HG03521 (cell line): ENCODE measurements at regions not wholly inside any gene's neighbourhood (a gene's known extent, or its start where the extent isn't known, plus 50 kb on each side); places are given as distances from the start of the nearest gene placed in this dataset.
"Not testable (repeated sequence)": the region's sequence is repeated elsewhere in the genome, so short reads cannot be mapped to it uniquely, and the experiment has no call there.

Experiments
- ATAC-seq: cut with Tn5 transposase; IDR thresholded peaks from one replicate; pipeline ENCODE4 v1.9.1; 2021; ENCODE audit warnings: mild to moderate bottlenecking, moderate library complexity; ENCODE audit not compliant: unreplicated experiment

GRCh38 chr5:122665051-122665450, 109.8 kb upstream of the SNX2 start:
- ATAC-seq: no peak

- ATAC-seq: no peak
Measured at GRCh38 chr5:122668552-122668951, 106.3 kb upstream of the SNX2 start.

- ATAC-seq: not testable (repeated sequence)
Measured at GRCh38 chr5:122669709-122670108, 105.2 kb upstream of the SNX2 start.

GRCh38 chr5:122673343-122673742, 101.5 kb upstream of the SNX2 start:
- ATAC-seq: no peak

- ATAC-seq: no peak
Measured at GRCh38 chr5:122674385-122674784, 100.5 kb upstream of the SNX2 start.

- no peak for ATAC-seq
Measured at GRCh38 chr5:122680623-122681350, 94.1 kb upstream of the SNX2 start.

- ATAC-seq: no peak
Measured at GRCh38 chr5:122683631-122684030, 91.2 kb upstream of the SNX2 start.

- no peak for ATAC-seq
Measured at GRCh38 chr5:122690266-122690665, 84.6 kb upstream of the SNX2 start.

- ATAC-seq: no peak
Measured at GRCh38 chr5:122691931-122692330, 82.9 kb upstream of the SNX2 start.

- ATAC-seq: no peak
Measured at GRCh38 chr5:122693963-122694362, 80.9 kb upstream of the SNX2 start.

- ATAC-seq: no peak
Measured at GRCh38 chr5:122694884-122695283, 80.0 kb upstream of the SNX2 start.

- not testable (repeated sequence) for ATAC-seq
Measured at GRCh38 chr5:122696735-122697134, 78.1 kb upstream of the SNX2 start.

GRCh38 chr5:122697191-122697590, 77.7 kb upstream of the SNX2 start:
- ATAC-seq: no peak

GRCh38 chr5:122699201-122699600, 75.7 kb upstream of the SNX2 start:
- ATAC-seq: no peak

- peak; percentile 97 for ATAC-seq
Measured at GRCh38 chr5:122701640-122702523, 73.0 kb upstream of the SNX2 start.

- ATAC-seq: peak; percentile 31
Measured at GRCh38 chr5:122702524-122702875, 72.4 kb upstream of the SNX2 start.

- ATAC-seq: no peak
Measured at GRCh38 chr5:122703203-122703602, 71.7 kb upstream of the SNX2 start.

- ATAC-seq: no peak
Measured at GRCh38 chr5:122704247-122705036, 70.4 kb upstream of the SNX2 start.

- ATAC-seq: no peak
Measured at GRCh38 chr5:122705851-122706250, 69.0 kb upstream of the SNX2 start.

- no peak for ATAC-seq
Measured at GRCh38 chr5:122707796-122708195, 67.1 kb upstream of the SNX2 start.

- no peak for ATAC-seq
Measured at GRCh38 chr5:122713041-122713440, 61.8 kb upstream of the SNX2 start.
